Chondrocyte (in vitro differentiated cells): ENCODE measurements at regions not wholly inside any gene's neighbourhood (a gene's known extent, or its start where the extent isn't known, plus 50 kb on each side); places are given as distances from the start of the nearest gene placed in this dataset.

Experiments used
- DNase-seq: peaks from one replicate; pipeline ENCODE4 v3.0.0; 2021; ENCODE audit warnings: mixed read lengths, low spot score
- H3K27ac Mint-ChIP-seq: one replicate; pipeline ENCODE4 v1.8.0; 2021; ENCODE audit warnings: mild to moderate bottlenecking, moderate library complexity, mixed read lengths; ENCODE audit not compliant: unreplicated experiment
- H3K27me3 Mint-ChIP-seq: 2 replicates; pipeline ENCODE4 v1.8.0; 2021; ENCODE audit warnings: low read depth, mixed read lengths
- H3K36me3 Mint-ChIP-seq: 2 replicates; pipeline ENCODE4 v1.8.0; 2021; ENCODE audit warnings: low read depth, mixed read lengths
- H3K4me1 Mint-ChIP-seq: 2 replicates; pipeline ENCODE4 v1.8.0; 2021; ENCODE audit warnings: low read depth, mild to moderate bottlenecking, mixed read lengths
- H3K4me3 Mint-ChIP-seq: one replicate; pipeline ENCODE4 v1.8.0; 2021; ENCODE audit warnings: mild to moderate bottlenecking, moderate library complexity, mixed read lengths; ENCODE audit not compliant: unreplicated experiment
- H3K9me3 Mint-ChIP-seq: 2 replicates; pipeline ENCODE4 v1.8.0; 2021; ENCODE audit warnings: low read depth, mixed read lengths
- TF ChIP-seq, protein P1 (sequence below): fragments of 200-600 bp; sonication (generic); IDR thresholded peaks from 2 replicates; pipeline ENCODE4 v1.5.0; 2021; ENCODE audit warnings: antibody characterized with exemption, mild to moderate bottlenecking, moderate library complexity

DNA sequence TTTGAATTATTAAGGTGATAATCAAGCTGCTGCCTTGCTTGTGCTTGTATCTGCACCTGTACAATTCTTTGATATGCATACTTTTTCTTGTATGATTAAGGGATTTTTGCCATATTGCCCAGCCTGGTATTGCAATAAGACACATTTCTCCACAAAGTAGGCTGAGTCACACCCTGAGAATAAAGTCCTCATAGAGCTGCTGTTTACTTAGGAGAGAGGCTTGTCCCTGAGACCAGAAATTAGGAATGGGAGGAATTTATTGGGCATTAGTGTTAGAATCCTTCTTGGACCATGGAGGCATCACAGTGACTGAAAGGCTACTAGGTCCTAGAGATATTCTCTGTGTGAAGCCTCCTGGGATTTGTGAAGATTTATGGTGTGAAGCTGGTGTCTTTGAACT is 506.8 kb upstream of the FBXO33 start:
- peaks cover 4% of the 10 kb centered on the region for H3K9me3 Mint-ChIP-seq
- no peaks in the 10 kb centered on the region for H3K36me3 Mint-ChIP-seq
- H3K4me3 Mint-ChIP-seq: no peak overlapping the region
- H3K27ac Mint-ChIP-seq: no peak overlapping the region
- no peaks in the 10 kb centered on the region for H3K4me1 Mint-ChIP-seq
- TF ChIP-seq, protein P1, sequence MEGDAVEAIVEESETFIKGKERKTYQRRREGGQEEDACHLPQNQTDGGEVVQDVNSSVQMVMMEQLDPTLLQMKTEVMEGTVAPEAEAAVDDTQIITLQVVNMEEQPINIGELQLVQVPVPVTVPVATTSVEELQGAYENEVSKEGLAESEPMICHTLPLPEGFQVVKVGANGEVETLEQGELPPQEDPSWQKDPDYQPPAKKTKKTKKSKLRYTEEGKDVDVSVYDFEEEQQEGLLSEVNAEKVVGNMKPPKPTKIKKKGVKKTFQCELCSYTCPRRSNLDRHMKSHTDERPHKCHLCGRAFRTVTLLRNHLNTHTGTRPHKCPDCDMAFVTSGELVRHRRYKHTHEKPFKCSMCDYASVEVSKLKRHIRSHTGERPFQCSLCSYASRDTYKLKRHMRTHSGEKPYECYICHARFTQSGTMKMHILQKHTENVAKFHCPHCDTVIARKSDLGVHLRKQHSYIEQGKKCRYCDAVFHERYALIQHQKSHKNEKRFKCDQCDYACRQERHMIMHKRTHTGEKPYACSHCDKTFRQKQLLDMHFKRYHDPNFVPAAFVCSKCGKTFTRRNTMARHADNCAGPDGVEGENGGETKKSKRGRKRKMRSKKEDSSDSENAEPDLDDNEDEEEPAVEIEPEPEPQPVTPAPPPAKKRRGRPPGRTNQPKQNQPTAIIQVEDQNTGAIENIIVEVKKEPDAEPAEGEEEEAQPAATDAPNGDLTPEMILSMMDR: no peak
- no peak for DNase-seq
- H3K27me3 Mint-ChIP-seq: peaks cover under 1% of the 10 kb centered on the region

DNA sequence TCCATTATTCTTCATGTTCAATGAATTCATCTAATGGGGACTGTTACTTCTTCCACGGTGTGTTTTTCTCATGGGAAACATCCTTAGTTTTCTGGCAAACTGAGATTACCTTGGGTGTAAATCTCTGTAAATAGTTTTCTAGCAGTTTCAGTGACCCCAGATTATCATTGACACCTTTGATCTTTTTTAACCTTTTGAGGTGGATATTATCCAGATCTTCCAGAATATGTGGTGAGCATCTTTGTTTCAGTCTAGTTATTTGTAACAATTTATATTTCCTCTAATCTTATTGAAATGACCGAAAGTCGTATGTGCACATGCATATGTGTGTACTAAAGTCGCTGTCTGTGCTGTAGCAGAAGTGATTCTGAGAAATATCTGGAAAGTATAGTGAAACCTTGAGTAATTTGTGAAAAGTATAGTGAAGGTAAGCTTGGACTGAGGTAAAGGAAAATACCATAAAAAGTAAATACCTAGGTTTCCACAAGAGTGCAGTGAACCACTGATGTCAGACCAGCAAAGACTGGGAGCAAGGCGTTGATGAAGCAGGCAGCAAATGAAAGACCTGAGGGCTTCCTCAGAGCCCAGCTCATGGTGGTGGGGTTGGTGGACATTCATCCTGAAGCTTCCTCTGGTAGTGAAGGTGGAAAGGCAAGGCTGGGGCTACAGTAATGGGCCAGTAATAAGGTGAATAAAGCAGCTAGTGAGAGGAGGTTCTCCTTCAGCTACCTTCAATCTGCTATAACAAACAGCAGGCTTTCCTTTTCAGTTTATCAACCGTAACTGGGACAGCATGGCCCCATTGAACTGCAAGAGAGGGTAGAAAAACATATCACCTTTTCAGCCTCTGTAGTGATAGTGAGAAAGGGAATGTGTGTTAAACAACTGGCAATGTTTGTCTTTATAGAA is 480.2 kb upstream of the FBXO33 start:
- H3K36me3 Mint-ChIP-seq: no peaks in the 10 kb centered on the region
- H3K27ac Mint-ChIP-seq: no peak overlapping the region
- H3K4me1 Mint-ChIP-seq: no peaks in the 10 kb centered on the region
- H3K9me3 Mint-ChIP-seq: no peaks in the 10 kb centered on the region
- no peak overlapping the region for H3K4me3 Mint-ChIP-seq
- TF ChIP-seq, protein P1: no peak
- H3K27me3 Mint-ChIP-seq: peaks cover 3% of the 10 kb centered on the region
- DNase-seq: no peak

DNA sequence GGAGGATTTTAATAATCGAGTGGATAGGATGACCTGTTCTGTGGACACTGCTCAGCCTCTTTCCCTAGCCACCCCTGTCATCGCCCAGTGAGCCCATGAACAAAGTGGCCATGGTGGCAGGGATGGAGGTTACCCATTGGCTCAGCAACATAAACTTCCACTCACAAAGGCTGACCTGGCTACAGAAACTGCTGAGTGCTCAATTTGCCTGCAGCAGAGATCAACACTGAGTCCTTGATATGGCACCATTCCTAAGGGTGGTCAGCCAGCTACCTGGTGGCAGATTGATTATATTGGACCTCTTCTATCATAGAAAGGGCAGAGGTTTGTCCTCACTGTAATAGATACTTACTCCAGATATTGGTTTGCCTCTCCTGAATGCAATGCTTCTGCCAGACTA is 465.4 kb upstream of the FBXO33 start:
- no peak for DNase-seq
- TF ChIP-seq, protein P1: no peak
- peaks cover 33% of the 10 kb centered on the region for H3K9me3 Mint-ChIP-seq
- no peak overlapping the region for H3K27ac Mint-ChIP-seq
- no peaks in the 10 kb centered on the region for H3K36me3 Mint-ChIP-seq
- H3K4me1 Mint-ChIP-seq: no peaks in the 10 kb centered on the region
- H3K27me3 Mint-ChIP-seq: no peaks in the 10 kb centered on the region
- H3K4me3 Mint-ChIP-seq: no peak overlapping the region

DNA sequence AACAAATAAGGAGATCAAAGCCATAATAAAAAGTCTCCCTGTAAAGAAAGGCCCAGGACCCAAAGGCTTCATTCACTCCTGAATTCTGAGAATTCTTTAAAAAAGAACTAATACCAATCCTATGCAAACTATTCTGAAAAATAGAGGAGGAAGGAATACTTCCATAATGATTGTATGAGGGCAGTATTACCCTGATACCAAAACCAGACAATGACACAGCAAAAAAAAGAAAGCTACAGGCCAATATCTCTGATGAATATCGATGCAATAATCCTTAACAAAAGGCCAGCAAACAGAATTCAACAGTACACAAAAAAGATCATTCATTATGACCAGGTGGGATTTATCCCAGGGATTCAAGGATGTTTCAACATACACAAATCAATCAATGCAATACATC is 457.8 kb upstream of the FBXO33 start:
- no peaks in the 10 kb centered on the region for H3K27me3 Mint-ChIP-seq
- no peak overlapping the region for H3K4me3 Mint-ChIP-seq
- TF ChIP-seq, protein P1: no peak
- no peaks in the 10 kb centered on the region for H3K4me1 Mint-ChIP-seq
- H3K9me3 Mint-ChIP-seq: peaks cover 35% of the 10 kb centered on the region
- no peaks in the 10 kb centered on the region for H3K36me3 Mint-ChIP-seq
- DNase-seq: no peak
- H3K27ac Mint-ChIP-seq: no peak overlapping the region

DNA sequence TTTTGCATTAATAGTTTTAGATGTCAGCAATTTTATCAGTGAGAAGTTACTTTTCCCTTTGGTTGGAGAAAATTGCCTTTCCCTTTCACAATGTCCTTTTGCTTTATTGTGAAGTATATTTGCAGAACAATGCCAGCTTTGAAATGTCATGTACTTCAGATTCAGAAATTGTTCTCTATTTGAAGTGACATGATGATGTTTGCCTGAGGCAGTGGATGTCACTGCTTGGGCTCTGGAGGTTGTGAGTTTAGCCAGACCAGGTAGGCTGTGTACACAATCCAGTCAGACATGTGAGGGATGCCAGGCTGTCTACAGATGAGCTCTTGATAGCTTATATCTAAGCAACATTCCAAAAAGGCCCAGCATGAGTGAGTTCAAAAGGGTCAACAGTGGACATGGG is 451.9 kb upstream of the FBXO33 start:
- Mint-ChIP-seq H3K9me3 (peaks cover 11% of the 10 kb centered on the region), H3K4me1 (no peaks in the 10 kb centered on the region), H3K4me3 (no peak overlapping the region), H3K27me3 (no peaks in the 10 kb centered on the region), H3K36me3 (no peaks in the 10 kb centered on the region), H3K27ac (no peak overlapping the region)
- TF ChIP-seq, protein P1: no peak
- DNase-seq: no peak
